ENCODE measurements at regions not wholly inside any gene's neighbourhood (a gene's known extent, or its start where the extent isn't known, plus 50 kb on each side); places are given as distances from the start of the nearest gene placed in this dataset.

GRCh38 chrX:99798936-99799335 is 611.1 kb downstream of the PCDH19 start:
- TF ChIP-seq, protein P1, sequence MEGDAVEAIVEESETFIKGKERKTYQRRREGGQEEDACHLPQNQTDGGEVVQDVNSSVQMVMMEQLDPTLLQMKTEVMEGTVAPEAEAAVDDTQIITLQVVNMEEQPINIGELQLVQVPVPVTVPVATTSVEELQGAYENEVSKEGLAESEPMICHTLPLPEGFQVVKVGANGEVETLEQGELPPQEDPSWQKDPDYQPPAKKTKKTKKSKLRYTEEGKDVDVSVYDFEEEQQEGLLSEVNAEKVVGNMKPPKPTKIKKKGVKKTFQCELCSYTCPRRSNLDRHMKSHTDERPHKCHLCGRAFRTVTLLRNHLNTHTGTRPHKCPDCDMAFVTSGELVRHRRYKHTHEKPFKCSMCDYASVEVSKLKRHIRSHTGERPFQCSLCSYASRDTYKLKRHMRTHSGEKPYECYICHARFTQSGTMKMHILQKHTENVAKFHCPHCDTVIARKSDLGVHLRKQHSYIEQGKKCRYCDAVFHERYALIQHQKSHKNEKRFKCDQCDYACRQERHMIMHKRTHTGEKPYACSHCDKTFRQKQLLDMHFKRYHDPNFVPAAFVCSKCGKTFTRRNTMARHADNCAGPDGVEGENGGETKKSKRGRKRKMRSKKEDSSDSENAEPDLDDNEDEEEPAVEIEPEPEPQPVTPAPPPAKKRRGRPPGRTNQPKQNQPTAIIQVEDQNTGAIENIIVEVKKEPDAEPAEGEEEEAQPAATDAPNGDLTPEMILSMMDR (IDR thresholded peaks at IDR 0.05) = no peak
- TF ChIP-seq POLR2A (IDR thresholded peaks at IDR 0.05; ENCODE audit: low read length) = no peak
- no peak for TF ChIP-seq CBX2 (IDR thresholded peaks at IDR 0.05; ENCODE audit: borderline replicate concordance, low read depth)
- TF ChIP-seq KDM5A (IDR thresholded peaks at IDR 0.05) = no peak
- no peak for TF ChIP-seq HMGXB4 (CRISPR knock-in tag; IDR thresholded peaks at IDR 0.05; ENCODE audit: borderline replicate concordance)
- no peak for TF ChIP-seq MAZ (IDR thresholded peaks at IDR 0.05; ENCODE audit: borderline replicate concordance, low read depth, low read length)
- no peak for TF ChIP-seq NR3C1 (IDR thresholded peaks at IDR 0.05)
- TF ChIP-seq RFX5 (IDR thresholded peaks at IDR 0.05) = no peak

Measured in A549 (cell line).